Dedifferentiated amniotic fluid mesenchymal stem cell (primary cell): ENCODE measurements at regions not wholly inside any gene's neighbourhood (a gene's known extent, or its start where the extent isn't known, plus 50 kb on each side); places are given as distances from the start of the nearest gene placed in this dataset.
A peak's percentile ranks its signal among the peaks of the same experiment; 100 is the strongest.

Source experiments
- DNase-seq: peaks from one replicate; pipeline ENCODE4 v3.0.0-alpha.2; 2016; ENCODE audit errors: extremely low spot score

DNA sequence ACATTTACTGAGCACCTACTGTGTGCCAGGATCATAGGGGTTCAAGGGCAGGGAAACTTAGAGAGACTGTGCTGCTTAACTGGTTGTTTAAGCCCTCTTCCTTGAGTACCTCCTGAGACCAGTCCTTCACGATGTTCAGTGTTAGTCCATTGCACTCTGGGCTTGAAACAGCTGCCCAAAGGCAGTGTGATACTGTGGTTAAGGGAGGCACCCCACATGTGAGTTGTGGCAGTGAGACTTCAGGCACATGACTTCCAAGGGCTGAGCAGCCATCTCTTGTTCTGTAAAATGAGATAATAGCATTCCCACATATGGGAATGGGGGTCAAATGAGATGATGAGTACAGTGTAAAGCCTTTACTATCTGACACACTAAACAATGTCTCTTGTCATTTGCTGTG is 75.1 kb downstream of the LINGO1 start:
- DNase-seq, result no peak

DNA sequence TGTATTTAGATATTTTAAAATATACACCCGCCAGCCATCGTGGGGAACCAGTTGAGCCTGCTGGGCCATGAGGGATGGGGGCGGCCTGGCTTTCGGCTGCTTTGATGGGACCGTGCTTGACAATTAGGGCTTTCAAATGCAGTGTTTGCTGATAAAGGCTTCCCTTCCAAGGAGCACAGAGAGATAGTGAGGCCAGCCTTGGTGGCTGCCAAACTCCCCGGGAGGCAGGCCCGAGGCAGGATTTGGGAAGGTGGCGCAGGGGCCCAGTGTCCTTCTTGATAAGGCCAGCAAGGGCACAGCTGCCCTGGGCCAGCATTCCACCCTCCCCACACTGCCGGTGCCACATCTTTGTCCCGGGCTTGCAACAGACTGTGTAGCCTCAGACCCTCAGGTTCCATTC is 75.6 kb downstream of the LINGO1 start:
- no peak for DNase-seq

DNA sequence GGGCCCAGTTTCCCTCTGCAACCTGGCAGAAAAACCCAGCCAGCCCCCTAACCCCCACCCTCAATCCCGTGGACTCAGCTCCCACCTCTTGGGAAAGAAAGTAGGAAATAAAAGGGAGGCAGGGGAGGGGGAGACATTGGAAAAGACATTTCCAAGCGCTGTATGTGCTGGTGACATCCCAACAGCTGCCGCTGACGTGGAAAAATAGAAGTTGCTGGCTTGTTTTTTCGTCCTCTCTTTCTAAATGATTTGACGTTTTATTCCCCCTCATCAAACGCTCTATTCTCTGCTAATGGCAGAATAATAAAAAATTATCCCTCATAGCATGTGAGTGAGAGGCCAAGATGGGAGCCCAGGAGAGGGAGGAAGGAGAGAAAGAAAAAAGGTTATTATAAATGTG is 76.1 kb downstream of the LINGO1 start:
- DNase-seq, result no peak

GRCh38 chr15:77555232-77555631 is 77.5 kb downstream of the LINGO1 start:
- no peak for DNase-seq

- no peak for DNase-seq
Measured at GRCh38 chr15:77554306-77555080, 78.2 kb downstream of the LINGO1 start.

- no peak for DNase-seq
Measured at GRCh38 chr15:77553695-77554094, 79.0 kb downstream of the LINGO1 start.

- DNase-seq, result no peak
Measured at GRCh38 chr15:77553257-77553656, 79.5 kb downstream of the LINGO1 start.

- no peak for DNase-seq
Measured at GRCh38 chr15:77552066-77552465, 80.6 kb downstream of the LINGO1 start.

DNA sequence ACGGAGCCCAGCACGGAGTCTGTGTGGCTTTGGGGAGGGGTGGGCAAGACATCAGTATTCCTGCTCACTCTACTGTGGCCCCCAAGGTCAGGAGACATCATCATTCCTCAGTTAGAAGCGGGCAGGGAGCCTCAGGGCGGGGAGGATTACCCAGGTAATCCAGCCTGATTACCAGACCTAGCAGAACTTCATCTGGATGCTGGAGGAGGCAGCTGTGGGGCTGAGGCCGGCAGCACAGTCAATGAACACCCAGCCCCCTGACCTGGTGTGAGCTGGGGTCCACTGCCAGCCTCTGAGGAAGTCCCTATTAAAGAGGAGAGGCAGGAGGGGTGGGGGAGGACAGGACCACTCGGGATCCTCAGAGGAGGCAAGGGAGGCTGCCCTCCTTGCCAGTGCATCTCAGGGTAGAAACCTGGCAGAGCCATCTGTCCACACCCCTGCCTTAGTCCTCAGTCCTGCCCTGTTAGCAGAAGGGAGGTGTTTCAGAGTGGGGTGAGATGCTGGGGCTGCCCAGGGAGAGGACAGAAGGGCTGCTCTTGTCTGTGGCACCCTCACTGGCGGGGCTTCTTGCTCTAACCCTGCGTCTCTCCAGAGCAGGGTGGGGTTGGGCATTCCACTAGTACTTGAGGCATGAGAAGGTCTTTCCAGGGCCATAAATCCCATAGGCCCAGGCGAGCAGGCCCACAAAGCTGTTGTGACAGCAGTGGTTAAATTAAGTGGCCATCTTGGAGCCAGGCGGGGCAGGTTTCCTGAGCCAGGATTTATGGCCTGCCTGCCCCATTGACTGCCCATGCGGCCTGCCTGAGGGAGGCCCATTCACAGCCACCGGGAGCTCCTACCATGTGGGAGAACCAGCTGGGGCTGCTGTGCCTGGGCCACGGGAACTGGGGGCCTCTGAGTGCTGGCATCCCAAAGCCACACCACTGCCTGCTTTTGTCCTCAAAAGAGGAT is 82.1 kb downstream of the LINGO1 start:
- DNase-seq, result no peak

DNA sequence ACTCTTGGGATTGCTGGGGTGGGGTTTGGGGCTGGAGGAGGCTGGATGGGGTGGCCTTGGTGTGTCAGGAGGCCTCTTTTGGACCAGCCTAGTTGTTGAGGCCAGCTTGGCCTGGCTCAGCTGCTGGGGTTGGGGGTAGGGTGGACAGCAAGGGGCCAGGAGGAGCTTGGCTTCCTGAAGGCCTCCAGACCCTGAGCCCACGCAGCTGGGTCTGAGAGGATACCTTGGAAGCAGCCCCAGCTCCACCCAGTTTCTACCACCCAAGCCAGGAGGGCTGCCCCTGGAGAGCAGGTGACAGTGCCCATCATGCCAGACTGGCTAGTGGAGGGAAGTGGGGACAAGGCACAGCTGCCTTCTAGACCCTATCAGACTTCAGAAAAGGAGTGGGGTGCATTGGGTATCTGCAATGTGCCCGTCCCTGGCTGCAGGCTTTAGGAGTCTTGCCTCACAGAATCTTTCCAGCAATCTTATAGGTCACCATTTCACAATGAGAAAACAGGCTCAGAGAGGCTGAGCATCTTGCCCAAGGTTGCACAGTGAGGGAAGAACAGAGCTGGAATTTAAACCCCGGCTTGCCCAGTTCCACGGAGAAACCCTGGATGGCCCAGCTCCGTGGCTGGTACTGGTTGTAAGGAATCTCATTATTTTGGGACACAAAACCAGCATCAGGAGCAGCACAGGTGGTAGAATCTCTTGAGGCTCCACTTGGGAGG is 83.0 kb downstream of the LINGO1 start:
- no peak for DNase-seq

- no peak for DNase-seq
Measured at GRCh38 chr15:77548589-77549557, 83.8 kb downstream of the LINGO1 start.

DNA sequence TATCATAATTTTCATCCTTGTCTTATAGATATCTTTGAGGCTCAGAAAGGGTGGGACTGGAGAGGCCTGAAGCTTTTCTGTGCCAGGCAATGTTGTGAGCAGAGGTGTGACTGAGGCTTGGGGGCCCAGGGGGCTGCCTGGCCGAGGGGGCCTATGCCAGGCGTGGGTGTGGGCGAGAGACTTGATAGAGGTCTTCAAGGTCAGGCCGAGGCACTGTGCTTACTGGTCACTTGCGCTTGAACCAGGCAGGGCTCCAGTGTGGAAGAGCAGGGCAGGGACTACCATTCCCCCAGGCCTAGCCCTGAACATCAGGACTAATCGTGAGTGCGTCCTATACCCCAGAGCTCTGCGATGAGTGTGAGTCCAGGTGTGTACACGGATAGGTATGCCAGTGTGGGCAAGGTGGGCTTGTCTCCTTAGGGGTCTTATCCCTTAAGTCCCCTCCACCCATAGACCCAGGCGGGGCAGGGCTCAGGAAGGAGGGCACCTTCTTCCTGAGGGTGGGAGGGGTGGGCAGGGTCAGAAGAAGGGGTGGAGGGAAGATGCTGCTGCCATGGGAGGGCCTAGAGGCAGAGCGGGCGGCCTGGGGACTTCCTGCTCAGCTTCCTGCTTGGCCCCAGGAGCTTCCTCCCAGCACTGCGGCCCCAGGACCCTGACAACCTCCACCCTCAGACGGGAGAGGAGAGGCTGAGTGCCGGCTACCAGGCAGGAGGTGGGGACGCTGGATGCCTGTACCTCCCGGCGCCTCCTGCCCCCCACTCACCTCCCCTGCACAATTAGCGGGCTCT is 84.7 kb downstream of the LINGO1 start:
- DNase-seq, result no peak

DNA sequence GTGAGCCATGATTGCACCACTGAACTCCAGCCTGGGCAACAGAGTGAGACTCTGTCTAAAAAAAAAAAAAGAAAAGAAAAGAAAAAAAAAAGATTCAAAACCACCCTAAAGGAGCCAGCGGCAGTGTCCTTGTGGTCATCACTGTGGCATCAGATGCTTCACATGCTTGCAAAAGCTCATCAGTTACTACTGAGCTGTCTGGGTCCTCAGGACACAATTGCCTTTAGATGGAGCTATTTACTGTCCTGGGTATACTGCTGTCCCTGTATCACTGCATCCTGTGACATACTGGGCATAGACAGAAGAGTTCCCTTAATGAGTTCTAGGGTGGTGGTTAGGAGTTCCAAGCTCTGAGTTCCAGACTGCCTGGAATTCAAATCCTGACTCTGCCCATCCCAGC is 85.8 kb downstream of the LINGO1 start:
- no peak for DNase-seq

- no peak for DNase-seq
Measured at GRCh38 chr15:77546050-77546501, 86.6 kb downstream of the LINGO1 start.

DNA sequence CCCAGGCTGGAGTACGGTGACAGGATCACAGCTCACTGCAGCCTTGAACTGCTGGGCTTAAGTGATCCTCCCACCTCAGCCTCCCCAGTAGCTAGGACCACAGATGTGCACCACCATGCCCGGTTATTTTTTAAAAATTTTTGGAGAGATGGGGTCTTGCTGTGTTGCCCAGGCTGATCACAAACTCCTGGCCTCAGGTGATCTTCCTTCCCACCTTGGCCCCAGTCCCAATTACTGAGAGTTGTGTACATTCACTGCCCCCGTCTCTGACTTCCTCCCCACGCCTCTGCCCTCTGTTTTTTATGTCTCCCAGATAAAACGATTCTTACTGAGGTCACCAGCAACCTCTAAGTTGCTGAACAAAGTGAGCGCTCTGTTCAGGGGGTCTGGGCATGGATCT is 87.7 kb downstream of the LINGO1 start:
- no peak for DNase-seq

GRCh38 chr15:77544162-77544561 is 88.5 kb downstream of the LINGO1 start:
- DNase-seq, result no peak

- peak; percentile 77 for DNase-seq
Measured at GRCh38 chr15:77543159-77543882, 89.4 kb downstream of the LINGO1 start.

- DNase-seq, result no peak
Measured at GRCh38 chr15:77542491-77543001, 90.2 kb downstream of the LINGO1 start.
